Endothelial cell of umbilical vein (primary cell): ENCODE measurements at regions not wholly inside any gene's neighbourhood (a gene's known extent, or its start where the extent isn't known, plus 50 kb on each side); places are given as distances from the start of the nearest gene placed in this dataset.

Source experiments
- BruUV-seq: library from RNA; stranded (reverse); fragments of 400-500 nt; replicated peaks from 2 replicates; lab custom pipeline; 2021; lab: Mats Ljungman, UMichigan
- CTCF ChIA-PET: fragments of 300-600, 350-600 bp; sonication (Branson Sonifier 250); formaldehyde crosslinking; loops from one replicate; lab custom pipeline; 2021; ENCODE audit warnings: antibody characterized with exemption, inconsistent platforms; lab: Charles Lee
- POLR2A ChIA-PET: fragments of 300-600, 350-600 bp; sonication (Branson Sonifier 250); formaldehyde crosslinking; loops from one replicate; lab custom pipeline; 2021; ENCODE audit warnings: antibody characterized with exemption, inconsistent platforms; lab: Charles Lee
- DNase-seq: peaks from one replicate; pipeline ENCODE4 v3.0.0-alpha.2; 2011; ENCODE audit warnings: low read depth, low spot score
- FAIRE-seq: peaks from 2 replicates; lab custom pipeline; 2011; peaks lifted over from hg19 to GRCh38; lab: Jason Lieb, UNC
- H2AFZ ChIP-seq: 2 replicates; pipeline ENCODE4 v1.6.0; 2012; ENCODE audit warnings: low read depth, low read length, control low read depth, inconsistent platforms
- H3K27ac ChIP-seq: 2 replicates; pipeline ENCODE4 v1.5.1; 2011; ENCODE audit warnings: low read depth, mild to moderate bottlenecking, control low read depth, low read length, moderate library complexity; ENCODE audit not compliant: insufficient read depth
- H3K27me3 ChIP-seq, 2 experiments: 2 replicates each; pipeline versions ENCODE4 v1.6.0 to v1.6.1; 2011; ENCODE audit warnings: low read length in 2 of 2, mixed read lengths in 1 of 2; ENCODE audit not compliant: control insufficient read depth in 2 of 2, insufficient read depth in 2 of 2
- H3K36me3 ChIP-seq, 2 experiments: 2 replicates in 1 of 2; 3 replicates in 1 of 2; pipeline ENCODE4 v1.5.1; 2011; ENCODE audit warnings: low read length in 2 of 2, mild to moderate bottlenecking in 1 of 2, moderate library complexity in 1 of 2; ENCODE audit not compliant: control insufficient read depth in 2 of 2, insufficient read depth in 2 of 2; ENCODE audit errors: extremely low read depth in 1 of 2
- H3K4me1 ChIP-seq: 3 replicates; pipeline ENCODE4 v1.5.1; 2011; ENCODE audit warnings: mild to moderate bottlenecking, low read length; ENCODE audit not compliant: control insufficient read depth, insufficient read depth; ENCODE audit errors: extremely low read depth
- H3K4me2 ChIP-seq: 2 replicates; pipeline ENCODE4 v1.6.1; 2011; ENCODE audit warnings: low read length, control low read depth, mixed read lengths; ENCODE audit not compliant: insufficient read depth
- H3K4me3 ChIP-seq, 3 experiments: fragments of 200-600 bp in 1 of 3; sonication (generic), shearing (Covaris generic) in 1 of 3; replicated peaks in 1 of 3; 2 replicates each; pipeline ENCODE4 v1.5.1; 2011 to 2016; ENCODE audit warnings: control low read depth in 3 of 3, low read length in 3 of 3, mild to moderate bottlenecking in 2 of 3, inconsistent platforms in 1 of 3, low read depth in 1 of 3, moderate library complexity in 1 of 3; ENCODE audit not compliant: insufficient read depth in 1 of 3
- H3K79me2 ChIP-seq: 2 replicates; pipeline ENCODE4 v1.6.0; 2012; ENCODE audit warnings: low read length, inconsistent platforms; ENCODE audit not compliant: control insufficient read depth, insufficient read depth
- H3K9ac ChIP-seq: replicated peaks from 2 replicates; pipeline ENCODE3; 2011; ENCODE audit warnings: low read length, control low read depth; ENCODE audit not compliant: insufficient read depth; ENCODE audit errors: extremely low read depth
- H3K9me1 ChIP-seq: replicated peaks from 3 replicates; pipeline ENCODE4 v1.6.0; 2011; ENCODE audit warnings: mild to moderate bottlenecking, low read length; ENCODE audit not compliant: control insufficient read depth, insufficient read depth; ENCODE audit errors: extremely low read depth
- H3K9me3 ChIP-seq: replicated peaks from 2 replicates; pipeline ENCODE4 v1.5.1; 2012; ENCODE audit warnings: low read length, inconsistent platforms; ENCODE audit not compliant: control insufficient read depth, insufficient read depth
- H4K20me1 ChIP-seq: replicated peaks from 2 replicates; pipeline ENCODE3; 2011; ENCODE audit warnings: mild to moderate bottlenecking, low read length; ENCODE audit not compliant: control insufficient read depth, insufficient read depth; ENCODE audit errors: extremely low read depth
- CTCF ChIP-seq, 2 donors: IDR thresholded peaks; 1 replicate in 1 of 2; 2 replicates in 1 of 2; pipeline ENCODE4 v1.5.1; 2011; ENCODE audit warnings: low read length in 2 of 2, mild to moderate bottlenecking in 2 of 2, moderate library complexity in 2 of 2, control low read depth in 1 of 2, inconsistent platforms in 1 of 2, low read depth in 1 of 2; ENCODE audit not compliant: insufficient read depth in 1 of 2; ENCODE audit errors: extremely low read depth in 1 of 2
- EZH2 ChIP-seq: IDR thresholded peaks from 2 replicates; pipeline ENCODE4 v1.6.1; 2012; ENCODE audit warnings: borderline replicate concordance, low read depth, mild to moderate bottlenecking, moderate library complexity, low read length, inconsistent platforms; ENCODE audit not compliant: severe bottlenecking
- FOS ChIP-seq: IDR thresholded peaks from 2 replicates; pipeline ENCODE4 v1.6.1; 2011; ENCODE audit warnings: mild to moderate bottlenecking, low read length, moderate library complexity, borderline replicate concordance; ENCODE audit not compliant: insufficient read depth
- GATA2 ChIP-seq: IDR thresholded peaks from 2 replicates; pipeline ENCODE4 v1.7.0; 2011; ENCODE audit warnings: low read depth, mild to moderate bottlenecking, moderate library complexity, mixed read lengths, low read length; ENCODE audit not compliant: insufficient read length, insufficient read depth
- JUN ChIP-seq: IDR thresholded peaks from 2 replicates; pipeline ENCODE4 v1.6.1; 2011; ENCODE audit warnings: borderline replicate concordance, low read depth; ENCODE audit not compliant: insufficient read length, insufficient read depth
- MAX ChIP-seq: IDR thresholded peaks from 2 replicates; pipeline ENCODE4 v1.6.1; 2011; ENCODE audit not compliant: insufficient read depth, insufficient read length
- MYC ChIP-seq: IDR thresholded peaks from one replicate; pipeline ENCODE4 v1.6.1; 2011; ENCODE audit warnings: mild to moderate bottlenecking, low read depth, low read length
- POLR2A ChIP-seq: IDR thresholded peaks from 2 replicates; pipeline ENCODE4 v1.6.1; 2012; ENCODE audit warnings: low read depth, mild to moderate bottlenecking, control low read depth, low read length
- POLR2AphosphoS5 ChIP-seq: IDR thresholded peaks from 2 replicates; pipeline ENCODE4 v1.6.1; 2012; ENCODE audit warnings: low read depth, mild to moderate bottlenecking, control low read depth, low read length, moderate library complexity; ENCODE audit not compliant: insufficient read depth
- dilution Hi-C: fragments of 300-500 bp; cut with MboI; formaldehyde crosslinking; loops from one replicate; pipeline ENCODE4 v1.15.0; 2019; ENCODE audit warnings: low sequenced_read_pairs; ENCODE audit not compliant: extremely low pct_ligation_motif_present
- intact Hi-C: fragments of 100-400 bp; cut with micrococcal nuclease; formaldehyde crosslinking; loops from one replicate; pipeline ENCODE4 v1.10.0; 2022

- BruUV-seq: no TSS peak
- Histone ChIP-seq H3K4me1 (no peaks in the 10 kb centered on the region), H3K9me1 (no peaks in the 10 kb centered on the region), H3K27me3 (no peaks in the 10 kb centered on the region), H3K4me3 (no peak overlapping the region), H3K4me2 (no peak overlapping the region), H3K79me2 (no peaks in the 10 kb centered on the region), H3K36me3 (no peaks in the 10 kb centered on the region), H2AFZ (no peak overlapping the region), H3K27ac (no peak overlapping the region), H4K20me1 (no peaks in the 10 kb centered on the region), H3K9ac (no peak overlapping the region), H3K9me3 (no peaks in the 10 kb centered on the region)
- FAIRE-seq (no peak), DNase-seq (no peak)
- TF ChIP-seq MAX (no peak), CTCF (IDR thresholded peaks at IDR 0.05; ENCODE audit: extremely low read depth in 1 of 2, insufficient read depth in 1 of 2, low read depth in 1 of 2, low read length in 2 of 2) (no peak), MYC (no peak), EZH2 (no peak), JUN (no peak), POLR2AphosphoS5 (no peak), FOS (no peak), GATA2 (no peak), POLR2A (no peak)
- ChIA-PET POLR2A (no interaction called here), CTCF (no interaction called here)
- dilution Hi-C loops: no loop called here
- intact Hi-C loops: no loop called here
These were observed 88.7 kb downstream of the TMEM168 start for GRCh38 chr7:112701456-112701855.
